ENCODE measurements at regions not wholly inside any gene's neighbourhood (a gene's known extent, or its start where the extent isn't known, plus 50 kb on each side); places are given as distances from the start of the nearest gene placed in this dataset.

DNA sequence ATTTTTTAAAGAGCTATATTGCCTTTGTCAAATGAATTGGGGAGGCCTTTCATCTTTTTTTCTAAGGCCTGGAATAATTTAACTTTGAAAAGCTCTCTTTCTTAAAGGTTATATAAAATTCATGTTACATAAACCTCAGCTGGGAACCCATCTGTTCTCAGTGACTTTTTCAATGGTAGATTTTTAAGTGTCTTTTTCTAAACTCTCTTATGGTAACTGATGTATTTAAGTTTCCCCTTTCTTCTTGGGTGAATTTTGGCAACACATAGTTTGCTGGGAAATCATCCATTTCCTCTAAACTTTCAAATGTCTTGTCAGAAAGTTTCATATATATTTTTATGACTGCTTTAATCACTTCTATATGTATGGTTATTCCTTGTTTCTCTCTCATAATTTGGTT is 362.2 kb upstream of the KLF6 start:
- TF ChIP-seq, protein P1, sequence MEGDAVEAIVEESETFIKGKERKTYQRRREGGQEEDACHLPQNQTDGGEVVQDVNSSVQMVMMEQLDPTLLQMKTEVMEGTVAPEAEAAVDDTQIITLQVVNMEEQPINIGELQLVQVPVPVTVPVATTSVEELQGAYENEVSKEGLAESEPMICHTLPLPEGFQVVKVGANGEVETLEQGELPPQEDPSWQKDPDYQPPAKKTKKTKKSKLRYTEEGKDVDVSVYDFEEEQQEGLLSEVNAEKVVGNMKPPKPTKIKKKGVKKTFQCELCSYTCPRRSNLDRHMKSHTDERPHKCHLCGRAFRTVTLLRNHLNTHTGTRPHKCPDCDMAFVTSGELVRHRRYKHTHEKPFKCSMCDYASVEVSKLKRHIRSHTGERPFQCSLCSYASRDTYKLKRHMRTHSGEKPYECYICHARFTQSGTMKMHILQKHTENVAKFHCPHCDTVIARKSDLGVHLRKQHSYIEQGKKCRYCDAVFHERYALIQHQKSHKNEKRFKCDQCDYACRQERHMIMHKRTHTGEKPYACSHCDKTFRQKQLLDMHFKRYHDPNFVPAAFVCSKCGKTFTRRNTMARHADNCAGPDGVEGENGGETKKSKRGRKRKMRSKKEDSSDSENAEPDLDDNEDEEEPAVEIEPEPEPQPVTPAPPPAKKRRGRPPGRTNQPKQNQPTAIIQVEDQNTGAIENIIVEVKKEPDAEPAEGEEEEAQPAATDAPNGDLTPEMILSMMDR (IDR thresholded peaks at IDR 0.05; ENCODE audit: borderline replicate concordance, extremely low read depth, low read length, poor library complexity, severe bottlenecking), result no peak
- TF ChIP-seq EZH2 (IDR thresholded peaks at IDR 0.05; ENCODE audit: borderline replicate concordance, low read depth, low read length, severe bottlenecking), result no peak

Measured in DND-41 (cell line).